ENCODE measurements at regions not wholly inside any gene's neighbourhood (a gene's known extent, or its start where the extent isn't known, plus 50 kb on each side); places are given as distances from the start of the nearest gene placed in this dataset.
"Not testable (repeated sequence)": the region's sequence is repeated elsewhere in the genome, so short reads cannot be mapped to it uniquely, and the experiment has no call there.

DNA sequence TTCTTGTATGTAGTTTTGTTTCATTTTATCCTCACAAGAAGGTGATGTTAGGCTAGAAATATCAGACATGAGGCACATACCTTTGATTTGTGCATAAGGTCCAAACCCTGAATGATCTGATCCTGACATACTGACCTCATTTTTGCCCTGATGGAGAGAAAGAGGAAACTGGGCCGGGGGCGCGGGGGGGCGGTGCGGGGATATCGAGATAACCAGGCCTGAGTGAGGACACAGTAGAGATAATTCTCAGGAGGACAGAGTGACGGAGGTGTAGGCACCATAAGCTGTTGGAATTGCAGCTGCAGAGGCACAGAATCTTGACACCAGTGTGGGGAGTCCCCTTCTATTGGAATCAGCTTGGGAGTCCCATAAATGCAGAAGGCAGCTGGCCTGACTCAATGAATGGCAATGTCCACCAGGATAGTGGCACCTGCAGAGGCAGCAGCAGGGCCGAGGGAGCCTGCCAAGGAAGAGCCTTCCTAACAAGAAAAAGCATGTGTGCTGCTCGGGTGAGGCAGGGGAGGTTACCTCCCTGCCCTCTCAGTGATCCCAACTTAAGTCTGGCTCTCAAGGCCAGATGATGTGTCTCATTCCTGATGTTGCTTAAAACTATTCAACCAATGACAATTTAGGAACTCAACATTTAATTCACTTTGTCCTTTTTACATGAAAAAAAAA, 234.3 kb upstream of the MSX2 start:
- DNase-seq (no peak), ATAC-seq (no peak)

DNA sequence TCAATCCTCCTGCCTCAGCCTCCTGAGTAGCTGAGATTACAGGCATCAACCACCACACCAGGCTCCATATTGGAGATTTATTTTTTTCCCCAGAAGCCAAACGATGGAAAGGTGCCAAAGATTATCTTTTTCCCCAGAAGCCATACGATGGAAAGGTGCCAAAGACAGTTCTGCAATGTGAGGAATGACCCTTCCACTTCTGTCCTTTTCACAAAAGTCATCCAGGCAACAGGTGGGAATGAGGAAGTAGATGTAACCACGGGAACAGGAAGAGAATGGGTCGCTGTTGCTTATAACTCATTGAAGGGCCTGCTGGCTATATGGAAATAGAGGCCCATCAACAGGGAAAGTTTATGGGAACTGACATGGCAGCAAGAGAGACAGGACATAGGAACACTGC, 233.7 kb upstream of the MSX2 start:
- ATAC-seq (no peak), DNase-seq (no peak)

DNA sequence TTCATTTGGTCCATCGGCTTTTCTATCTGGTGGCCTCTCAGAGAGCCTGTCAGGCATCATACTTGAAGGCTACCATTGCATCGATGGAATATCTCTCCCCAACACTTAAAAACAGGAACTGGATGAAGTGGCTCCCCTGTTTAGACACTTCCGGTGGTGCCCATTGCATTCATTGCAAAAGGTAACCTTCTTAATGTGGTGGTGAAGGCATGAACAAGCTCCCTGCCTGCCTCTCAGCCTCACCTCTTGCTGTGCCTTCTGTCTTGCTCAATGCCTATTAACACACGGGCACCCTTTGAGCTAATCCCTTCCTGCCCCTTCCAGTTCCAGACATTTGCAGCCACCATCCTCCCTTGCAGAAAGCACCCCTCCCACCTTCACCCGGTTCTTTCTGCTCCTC, 233.1 kb upstream of the MSX2 start:
- ATAC-seq (no peak), DNase-seq (no peak)

DNA sequence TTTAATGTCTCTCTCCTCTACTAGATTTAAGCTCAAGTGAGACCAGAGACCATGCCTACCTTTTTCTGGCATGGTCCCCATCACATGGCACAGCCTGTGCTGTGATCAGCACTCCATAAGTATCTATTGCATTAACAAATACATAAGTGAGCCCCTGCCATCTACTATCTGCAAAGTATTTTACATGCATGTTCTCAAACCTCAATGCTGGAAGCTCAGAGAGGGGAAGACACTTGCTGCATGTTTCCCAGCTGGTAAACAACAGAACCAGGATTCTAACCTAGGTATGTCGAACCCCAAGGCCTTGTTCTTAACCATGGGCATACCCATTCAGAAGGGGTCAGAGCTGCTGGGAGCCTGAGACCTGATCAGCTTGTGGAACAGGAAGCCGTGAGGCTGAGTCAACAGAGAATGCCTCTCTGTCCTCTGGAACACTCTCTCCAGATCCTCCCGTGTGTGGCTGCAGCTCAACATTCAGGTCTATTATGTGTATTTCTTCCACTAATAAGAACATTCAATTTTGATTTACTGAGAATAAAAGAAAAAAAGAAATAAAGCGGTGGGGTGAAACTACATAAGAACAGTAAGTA, 232.5 kb upstream of the MSX2 start:
- DNase-seq, result no peak
- no peak for ATAC-seq

DNA sequence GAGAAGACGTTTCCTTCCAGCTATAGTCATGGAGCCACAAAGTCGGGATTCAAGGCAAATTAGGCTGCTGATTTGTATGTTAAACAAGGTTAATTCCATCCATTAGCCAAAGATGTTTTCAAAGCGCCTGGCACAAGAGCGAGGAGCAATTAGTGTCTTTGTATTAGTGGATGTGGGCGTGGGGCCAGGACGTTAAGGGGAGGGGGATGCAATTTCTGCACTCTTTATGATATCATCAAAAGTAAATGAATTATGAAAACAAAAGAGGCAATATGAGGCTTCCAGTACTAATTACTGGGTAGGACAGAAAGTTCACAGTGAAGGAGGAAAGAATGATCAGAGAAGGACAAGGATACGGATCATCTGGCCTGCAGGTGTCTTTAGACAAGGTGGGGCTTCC, 230.9 kb upstream of the MSX2 start:
- DNase-seq, result no peak
- no peak for ATAC-seq

DNA sequence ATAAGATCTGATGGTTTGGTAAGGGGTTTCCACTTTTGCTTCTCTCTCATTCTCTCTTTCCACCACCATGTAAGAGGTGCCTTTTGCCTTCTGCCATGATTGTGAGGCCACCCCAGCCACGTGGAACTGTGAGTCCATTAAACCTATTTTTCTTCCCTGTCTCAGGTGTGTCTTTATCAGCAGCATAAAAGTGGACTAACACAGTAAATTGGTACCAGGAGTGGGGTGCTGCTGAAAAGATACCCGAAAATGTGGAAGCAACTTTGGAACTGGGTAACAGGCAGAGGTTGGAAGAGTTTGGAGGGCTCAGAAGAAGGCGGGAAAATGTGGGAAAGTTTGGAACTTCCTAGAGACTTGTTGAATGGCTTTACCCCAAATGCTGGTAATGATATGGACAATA, 226.4 kb upstream of the MSX2 start:
- not testable (repeated sequence) for DNase-seq, ATAC-seq

DNA sequence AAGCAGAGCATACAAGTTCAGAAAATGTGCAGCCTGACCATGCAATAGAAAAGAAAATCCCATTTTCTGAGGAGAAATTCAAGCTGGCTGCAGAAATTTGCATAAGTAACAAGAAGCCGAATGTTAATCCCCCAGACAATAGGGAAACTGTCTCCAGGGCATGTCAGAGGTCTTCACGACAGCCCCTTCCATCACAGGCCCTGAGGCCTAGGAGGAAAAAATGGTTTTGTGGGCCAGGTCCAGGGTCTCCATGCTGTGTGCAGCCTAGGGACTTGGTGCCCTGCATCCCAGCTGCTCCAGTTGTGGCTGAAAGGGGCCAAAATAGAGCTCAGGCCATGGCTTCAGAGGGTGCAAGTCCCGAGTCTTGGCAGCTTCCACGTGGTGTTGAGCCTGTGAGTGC, 225.8 kb upstream of the MSX2 start:
- DNase-seq, ATAC-seq: not testable (repeated sequence)

DNA sequence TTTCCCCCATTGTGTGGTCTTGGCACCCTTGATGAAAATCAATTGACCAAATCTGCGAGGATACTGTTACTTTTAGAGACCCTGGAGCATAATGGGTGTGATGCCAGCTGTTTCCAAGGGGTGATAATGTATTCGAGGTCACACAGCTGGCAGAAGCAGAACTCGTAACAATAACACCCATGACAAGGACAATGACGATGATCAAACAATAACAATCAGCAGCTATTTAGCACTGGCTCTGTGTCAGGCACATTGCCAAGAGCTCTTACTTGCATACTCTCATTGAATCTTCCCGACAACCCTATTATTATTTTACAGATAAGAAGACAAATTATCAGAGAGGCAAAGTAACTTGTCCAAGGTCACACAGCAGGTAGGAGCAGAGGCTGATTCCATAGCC, 223.7 kb upstream of the MSX2 start:
- ATAC-seq (no peak), DNase-seq (no peak)

DNA sequence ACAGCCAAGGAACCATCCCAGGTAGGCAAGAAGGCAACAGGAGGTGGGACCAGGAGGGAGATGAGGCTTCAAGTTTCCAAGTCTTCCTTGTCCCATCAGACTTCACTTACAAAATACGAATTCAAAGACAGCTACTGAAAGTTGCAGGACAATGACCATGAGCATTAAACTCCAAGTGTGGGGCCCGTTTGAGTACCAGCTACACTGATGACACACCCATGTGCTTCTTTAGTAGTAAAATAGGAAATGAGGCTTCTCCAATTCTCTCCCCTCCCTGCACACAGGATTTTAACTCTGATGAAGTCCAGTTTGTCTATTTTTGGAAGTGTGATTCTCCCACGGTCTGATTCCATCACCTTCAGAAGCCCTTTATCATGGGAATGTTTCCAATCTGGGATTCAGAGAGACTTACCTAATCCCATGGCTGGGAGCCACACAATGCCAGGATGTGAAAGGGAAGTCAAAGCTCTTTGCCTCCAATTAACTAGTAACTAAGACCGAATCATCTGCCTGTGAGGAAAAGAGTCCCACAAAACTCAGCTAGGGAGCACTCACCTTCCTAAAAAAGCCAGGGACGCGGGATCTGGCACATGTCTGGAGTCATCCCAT, 222.8 kb upstream of the MSX2 start:
- ATAC-seq (no peak), DNase-seq (no peak)

DNA sequence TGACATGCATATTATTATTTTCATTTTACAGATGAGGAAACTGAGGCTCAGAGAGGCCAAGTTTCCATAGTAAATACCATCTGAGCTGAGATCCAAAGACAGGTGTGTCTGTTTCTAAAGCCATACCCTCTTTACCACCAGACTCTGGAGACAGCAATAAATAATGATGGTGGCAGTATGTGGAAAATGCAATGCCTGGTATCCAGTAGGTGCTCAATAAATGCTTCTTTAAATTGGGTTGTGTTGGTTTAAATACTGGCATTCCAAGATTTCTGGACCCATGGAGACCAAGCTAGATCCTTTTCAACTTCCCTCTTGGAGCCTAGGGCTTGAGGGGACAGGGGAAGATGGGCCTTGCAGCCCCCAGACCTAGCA, 221.3 kb upstream of the MSX2 start:
- no peak for DNase-seq
- no peak for ATAC-seq

DNA sequence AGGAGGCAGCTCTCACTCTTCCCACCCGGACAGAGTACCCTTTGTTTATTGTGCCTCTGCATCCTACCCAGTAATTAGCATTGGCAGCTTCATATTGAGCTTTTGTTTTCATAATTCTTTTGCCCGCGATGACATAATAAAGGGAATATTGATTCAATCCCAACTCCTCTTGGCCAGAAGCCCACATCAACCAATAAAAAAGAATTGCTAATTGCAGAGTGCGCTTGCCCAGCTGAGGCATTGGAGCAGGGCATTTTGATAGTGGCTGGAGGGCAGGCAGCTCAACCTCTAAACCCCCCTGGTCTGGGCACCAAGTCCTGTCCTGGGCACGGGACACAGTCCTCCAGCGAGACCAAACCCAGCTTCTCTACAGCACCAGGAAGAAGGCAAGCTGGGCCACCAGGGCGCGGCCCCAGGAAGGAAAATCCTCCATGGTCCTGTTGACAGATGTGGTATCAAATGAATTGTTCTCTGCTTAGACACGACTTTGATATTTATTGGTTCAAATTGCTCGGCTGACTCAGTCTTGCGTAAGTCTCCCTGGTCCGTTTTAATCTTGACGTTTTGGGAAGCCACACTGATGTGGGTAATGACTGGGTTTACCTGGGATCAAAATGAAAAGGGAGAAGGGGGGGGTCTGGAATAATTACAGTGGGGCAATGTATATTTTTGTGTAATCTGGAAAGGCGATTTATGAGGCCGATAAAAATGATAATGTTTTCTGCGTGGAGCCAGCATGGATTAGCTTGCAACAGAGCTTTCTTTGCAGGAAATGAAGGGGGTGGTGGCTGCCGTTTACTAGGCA, 220.7 kb upstream of the MSX2 start:
- ATAC-seq (no peak), DNase-seq (no peak)

DNA sequence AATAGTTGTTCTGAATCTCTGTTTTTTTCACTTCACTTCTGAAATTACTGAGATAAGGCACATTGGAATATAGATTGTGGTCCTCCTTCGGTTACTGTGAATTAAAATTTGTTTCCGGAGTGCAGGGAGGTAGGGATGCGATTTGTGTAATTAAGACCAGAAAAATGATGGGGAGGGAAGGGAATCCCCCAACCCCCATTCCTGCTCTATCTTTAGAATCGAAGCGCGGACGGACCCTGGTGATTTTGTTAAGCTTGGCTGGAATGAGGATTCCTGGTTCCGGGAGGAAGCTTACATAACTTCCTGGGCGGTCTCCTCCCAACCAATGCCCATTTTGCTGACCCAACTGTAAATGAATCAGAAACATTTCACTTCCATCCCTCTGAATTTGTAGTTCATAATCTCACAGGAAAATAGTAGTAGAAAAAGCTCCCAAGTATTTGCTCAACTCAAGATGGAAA, 220.1 kb upstream of the MSX2 start:
- DNase-seq, result no peak
- ATAC-seq, result no peak

DNA sequence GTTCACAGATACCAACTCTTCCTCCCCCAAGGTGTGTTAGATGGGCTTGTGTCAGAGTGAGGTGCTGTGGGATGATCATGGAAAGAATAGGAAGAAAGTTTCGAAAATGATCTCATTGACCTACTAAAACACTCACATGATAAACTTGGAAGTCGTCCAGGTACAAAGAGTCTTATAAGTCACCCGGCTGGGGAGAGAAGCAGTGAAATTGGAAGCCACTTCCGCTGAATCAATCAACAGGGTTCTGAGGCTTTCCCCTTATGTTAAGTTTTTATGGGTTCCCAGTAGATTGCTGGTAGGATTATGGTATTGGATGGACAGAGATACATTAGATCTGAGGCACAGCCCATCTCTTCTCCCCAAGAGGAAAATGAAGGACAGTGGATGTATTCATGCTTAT, 218.8 kb upstream of the MSX2 start:
- ATAC-seq (no peak), DNase-seq (no peak)

DNA sequence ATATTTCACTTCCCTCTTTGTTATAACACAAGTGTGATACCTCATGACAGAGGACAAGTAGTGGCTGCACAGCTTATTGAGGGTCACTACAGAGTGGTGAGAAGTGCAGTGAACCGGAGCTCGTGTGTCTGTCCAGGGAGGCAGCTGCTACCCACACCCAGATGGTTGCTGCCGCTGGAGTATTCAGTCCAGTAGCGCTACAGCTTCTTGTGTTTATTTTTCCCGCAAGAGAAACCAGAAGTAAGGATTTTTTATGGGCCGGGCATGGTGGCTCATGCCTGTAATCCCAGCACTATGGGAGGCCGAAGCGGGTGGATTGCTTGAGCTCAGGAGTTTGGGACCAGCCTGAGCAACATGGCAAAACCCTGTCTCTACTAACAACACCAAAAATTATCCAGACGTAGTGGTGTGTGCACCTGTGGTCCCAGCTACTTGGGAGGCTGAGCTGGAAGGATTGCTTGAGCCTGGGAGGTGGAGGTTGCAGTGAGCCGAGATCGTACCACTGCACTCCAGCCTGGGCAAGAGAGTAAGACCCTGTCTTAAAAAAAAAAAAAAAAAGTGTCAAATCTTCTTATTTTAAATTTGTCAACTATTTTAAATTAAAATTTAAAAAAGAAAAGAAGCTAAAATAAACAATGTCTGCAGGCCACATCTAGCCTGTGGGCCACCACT, 213.5 kb upstream of the MSX2 start:
- not testable (repeated sequence) for DNase-seq, ATAC-seq

DNA sequence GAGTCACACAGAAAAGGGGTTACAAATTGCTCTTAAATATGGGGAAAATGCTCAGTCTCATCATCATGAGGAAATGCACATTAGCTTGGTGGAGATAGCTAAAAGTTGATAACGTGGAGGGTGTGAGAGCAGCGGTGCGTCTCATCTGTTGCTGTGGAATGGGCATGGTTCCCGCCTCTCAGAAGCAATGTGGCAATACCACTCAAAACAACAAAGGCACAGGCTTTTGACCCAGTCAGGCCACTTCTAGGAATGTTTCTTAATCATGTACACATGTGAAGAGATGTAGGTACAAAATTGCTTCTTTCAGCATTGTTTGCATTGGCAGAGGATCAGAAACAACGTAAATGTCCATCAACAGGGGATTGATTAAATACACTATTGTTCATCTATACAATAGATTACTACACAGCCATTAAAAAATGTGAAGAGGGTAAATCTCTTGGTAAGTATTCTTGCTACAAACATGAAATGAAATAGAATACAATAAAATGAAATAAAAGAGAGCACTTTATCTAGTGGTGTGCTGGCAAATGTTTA, 212.6 kb upstream of the MSX2 start:
- DNase-seq (no peak), ATAC-seq (no peak)

DNA sequence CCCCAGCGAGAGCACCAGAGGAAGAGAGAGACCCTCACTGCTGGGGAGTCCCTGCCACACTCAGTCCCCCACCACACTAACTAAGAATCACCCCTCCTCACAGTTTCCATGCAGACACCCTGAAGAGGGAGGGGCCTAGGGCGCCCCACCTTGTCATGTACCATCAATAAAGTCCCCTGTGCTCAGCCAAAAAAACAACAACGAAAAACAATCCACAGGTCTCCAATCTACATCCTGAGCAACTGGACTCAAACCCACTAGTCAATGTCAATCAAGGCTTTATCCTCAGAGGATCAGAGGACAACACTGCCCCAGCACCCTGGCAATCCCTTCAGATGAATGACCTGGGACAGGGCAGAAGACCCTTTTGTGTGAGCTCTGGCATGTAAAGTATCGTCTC, 210.1 kb upstream of the MSX2 start:
- ATAC-seq (no peak), DNase-seq (no peak)

DNA sequence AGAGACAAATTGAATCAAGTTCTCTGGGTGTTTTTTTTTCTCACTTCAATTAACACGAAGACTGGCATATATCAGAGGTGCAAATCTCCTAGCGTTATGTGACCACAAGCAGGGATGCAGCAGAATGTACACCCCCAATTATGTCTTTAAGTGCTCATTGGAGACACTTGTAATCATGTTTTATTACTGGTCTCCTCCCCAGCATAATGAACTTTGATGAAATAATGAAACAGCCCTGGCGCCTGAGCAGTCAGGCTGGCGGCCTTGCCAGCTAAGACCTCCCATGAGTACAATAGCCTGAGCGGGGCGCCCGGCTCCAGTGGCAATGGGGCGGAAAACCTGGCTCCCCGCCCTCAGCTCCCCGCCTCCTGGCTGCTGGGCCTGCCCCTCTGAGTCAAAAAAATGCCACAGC, 209.4 kb upstream of the MSX2 start:
- ATAC-seq (no peak), DNase-seq (no peak)

DNA sequence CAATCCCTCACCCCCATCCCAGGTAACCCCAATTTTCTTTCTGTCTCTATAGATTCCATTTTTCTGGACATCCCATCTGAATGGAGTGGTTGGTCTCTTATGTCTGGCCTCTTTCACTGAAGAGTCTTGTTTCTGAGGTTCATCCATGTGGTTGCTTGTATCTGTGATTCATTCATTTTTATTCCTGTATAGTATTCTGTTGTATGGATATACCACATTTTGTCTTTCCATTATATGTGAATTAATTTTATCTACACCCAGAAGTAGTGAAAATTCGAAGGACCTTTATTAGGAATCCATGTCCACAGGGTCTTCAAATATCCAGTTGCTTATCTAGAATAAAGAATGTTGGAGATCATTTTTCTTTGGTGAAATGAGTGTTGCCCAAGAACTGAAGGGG, 207.6 kb upstream of the MSX2 start:
- ATAC-seq (no peak), DNase-seq (no peak)

DNA sequence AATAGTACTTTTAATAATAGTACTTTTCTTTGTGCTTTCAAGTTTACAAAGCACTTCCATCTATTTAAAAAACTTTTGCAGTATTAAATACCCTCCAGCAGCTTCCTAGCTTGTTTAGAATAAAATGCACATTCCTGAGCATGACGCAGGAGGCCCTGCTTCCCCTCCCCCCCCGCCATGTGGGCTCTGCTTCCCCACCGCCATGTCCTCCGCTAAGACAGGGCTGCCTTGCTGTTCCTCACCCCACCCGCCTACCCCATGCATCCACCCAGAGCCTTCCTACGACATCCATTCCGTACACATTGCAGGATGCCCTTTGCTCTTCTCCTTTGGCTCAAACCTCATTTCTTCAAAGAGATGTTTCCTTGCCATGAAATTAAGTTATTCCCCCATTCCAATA, 205.9 kb upstream of the MSX2 start:
- ATAC-seq, result no peak
- no peak for DNase-seq

DNA sequence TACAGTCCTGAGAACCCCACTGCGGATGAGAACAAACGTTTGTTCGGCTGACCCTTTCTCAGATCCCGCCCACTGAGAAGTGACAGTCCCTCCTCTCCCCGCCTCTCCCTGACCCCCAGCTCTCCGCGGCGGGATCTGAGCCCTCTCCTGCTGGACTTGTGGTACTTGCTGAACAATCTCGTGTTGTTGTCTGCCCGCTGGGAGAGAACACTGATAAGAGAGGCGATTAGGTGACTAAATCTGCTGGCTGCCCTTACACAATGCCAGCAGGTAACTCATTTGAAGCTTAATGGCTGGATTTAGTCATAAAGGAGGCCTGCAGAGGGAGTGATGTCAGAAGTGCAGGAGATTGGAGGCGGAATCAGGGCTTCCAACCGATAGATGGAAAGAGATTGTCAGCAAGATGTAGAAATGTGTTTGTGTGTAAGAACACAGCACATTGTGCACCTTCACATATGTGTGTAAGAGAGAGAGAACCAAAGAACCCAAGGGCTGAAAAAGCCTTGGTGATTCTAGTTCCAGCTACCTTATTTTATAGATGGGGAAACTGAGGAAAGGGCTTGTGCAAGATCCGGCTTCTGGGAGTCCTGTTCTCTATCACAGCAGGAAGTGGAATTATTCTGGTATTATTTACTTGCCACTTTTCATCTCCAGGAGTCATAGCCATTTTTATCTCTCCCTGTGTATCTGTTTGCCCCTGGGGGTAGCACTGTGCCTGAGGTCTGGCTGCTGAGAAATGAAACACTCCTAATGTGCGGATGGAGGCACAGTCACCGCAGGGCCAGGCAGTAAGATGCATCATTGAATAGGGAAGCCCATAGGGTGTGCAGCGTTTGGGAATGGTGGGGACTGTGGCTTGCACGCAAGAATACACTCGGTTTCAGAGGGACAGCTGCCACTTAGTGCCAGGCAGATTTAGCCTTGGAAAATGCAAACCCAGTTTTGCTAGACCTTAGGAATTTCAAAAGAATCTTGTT, 203.7 kb upstream of the MSX2 start:
- DNase-seq, result no peak
- ATAC-seq, result no peak

DNA sequence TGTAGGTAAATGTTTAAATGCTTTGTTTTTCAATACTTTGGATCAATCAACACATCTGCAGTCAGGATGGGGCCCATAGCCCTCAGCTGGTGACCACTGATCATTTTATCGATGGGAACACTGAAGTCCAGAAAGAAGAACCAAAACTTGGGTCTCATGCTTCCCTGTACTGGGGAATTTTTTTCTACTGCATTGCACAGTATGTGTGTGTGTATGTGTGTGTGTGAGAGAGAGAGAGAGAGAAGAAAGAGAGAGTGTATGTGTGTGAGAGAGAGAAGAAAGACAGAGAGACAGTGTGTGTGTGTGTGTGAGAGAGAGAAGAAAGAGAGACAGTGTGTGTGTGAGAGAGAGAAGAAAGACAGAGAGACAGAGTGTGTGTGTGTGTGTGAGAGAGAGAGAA, 202.9 kb upstream of the MSX2 start:
- ATAC-seq, result no peak

More for the DNA sequence above, 202.9 kb upstream of the MSX2 start:
- DNase-seq, result no peak

Data from stimulated activated naive CD8-positive, alpha-beta T cell treated with anti-CD3 and anti-CD28 coated beads, Interleukin-15, Interleukin-2, amounts not matched to agents 100 U/mL and 50 U/mL, for 24 hours (primary cell).